Embryonic facial prominence (tissue), 1 donor: ENCODE measurements at regions not wholly inside any gene's neighbourhood (a gene's known extent, or its start where the extent isn't known, plus 50 kb on each side); places are given as distances from the start of the nearest gene placed in this dataset.
"Not testable (repeated sequence)": the region's sequence is repeated elsewhere in the genome, so short reads cannot be mapped to it uniquely, and the experiment has no call there.

Source experiments
- DNase-seq: peaks from one replicate; pipeline ENCODE4 v3.0.0-alpha.2; 2016; ENCODE audit errors: extremely low spot score

GRCh38 chr5:79924936-79925893 lies 65.8 kb downstream of the MTX3 start:
- no peak for DNase-seq

GRCh38 chr5:79923431-79923830 lies 67.6 kb downstream of the MTX3 start:
- DNase-seq = no peak

GRCh38 chr5:79922626-79923025 lies 68.4 kb downstream of the MTX3 start:
- DNase-seq = no peak

GRCh38 chr5:79907452-79907851 lies 83.6 kb downstream of the MTX3 start:
- DNase-seq = not testable (repeated sequence)

GRCh38 chr5:79902571-79902970 lies 88.5 kb downstream of the MTX3 start:
- not testable (repeated sequence) for DNase-seq

- no peak for DNase-seq
Measured at GRCh38 chr5:79901631-79902030, 89.4 kb downstream of the MTX3 start.

GRCh38 chr5:79898611-79899010 lies 92.5 kb downstream of the MTX3 start:
- no peak for DNase-seq

- DNase-seq = no peak
Measured at GRCh38 chr5:79893976-79894375, 97.1 kb downstream of the MTX3 start.

GRCh38 chr5:79893485-79893884 lies 97.6 kb downstream of the MTX3 start:
- DNase-seq = no peak

GRCh38 chr5:79890930-79891249 lies 100.2 kb downstream of the MTX3 start:
- no peak for DNase-seq

GRCh38 chr5:79890119-79890929 lies 100.7 kb downstream of the MTX3 start:
- no peak for DNase-seq

GRCh38 chr5:79888643-79889042 lies 102.4 kb downstream of the MTX3 start:
- no peak for DNase-seq

- DNase-seq = no peak
Measured at GRCh38 chr5:79886925-79887655, 104.0 kb downstream of the MTX3 start.

GRCh38 chr5:79886456-79886855 lies 104.6 kb downstream of the MTX3 start:
- no peak for DNase-seq

- not testable (repeated sequence) for DNase-seq
Measured at GRCh38 chr5:79879880-79880279, 111.2 kb downstream of the MTX3 start.

GRCh38 chr5:79878721-79879336 lies 112.2 kb downstream of the MTX3 start:
- DNase-seq = no peak

GRCh38 chr5:79878136-79878679 lies 112.9 kb downstream of the MTX3 start:
- DNase-seq = no peak

- peak; percentile 25 for DNase-seq
Measured at GRCh38 chr5:79876456-79876855, 114.6 kb downstream of the MTX3 start.

GRCh38 chr5:79875230-79875629 lies 115.8 kb downstream of the MTX3 start:
- DNase-seq = no peak

GRCh38 chr5:79873187-79873586 lies 117.9 kb downstream of the MTX3 start:
- DNase-seq = no peak

GRCh38 chr5:79872291-79872690 lies 118.8 kb downstream of the MTX3 start:
- DNase-seq = no peak
